Fibroblast of lung (primary cell): ENCODE measurements at regions not wholly inside any gene's neighbourhood (a gene's known extent, or its start where the extent isn't known, plus 50 kb on each side); places are given as distances from the start of the nearest gene placed in this dataset.

Experiments
- DNase-seq, 2 donors: peaks; one replicate each; pipeline versions ENCODE4 v3.0.0 to v3.0.0-alpha.2; 2010; ENCODE audit warnings: low read depth in 2 of 2
- H2AFZ ChIP-seq: 2 replicates; pipeline ENCODE4 v1.5.1; 2012; ENCODE audit warnings: low read length, control low read depth, inconsistent platforms
- H3K27ac ChIP-seq: 2 replicates; pipeline ENCODE4 v1.5.1; 2011; ENCODE audit warnings: low read length, control low read depth; ENCODE audit not compliant: insufficient read depth
- H3K27me3 ChIP-seq: 2 replicates; pipeline ENCODE4 v1.5.1; 2011; ENCODE audit warnings: mild to moderate bottlenecking, low read length; ENCODE audit not compliant: control insufficient read depth, insufficient read depth
- H3K36me3 ChIP-seq: 2 replicates; pipeline ENCODE4 v1.5.1; 2011; ENCODE audit warnings: low read length; ENCODE audit not compliant: control insufficient read depth, insufficient read depth
- H3K4me1 ChIP-seq: 2 replicates; pipeline ENCODE4 v1.5.1; 2011; ENCODE audit warnings: low read length; ENCODE audit not compliant: control insufficient read depth, insufficient read depth; ENCODE audit errors: extremely low read depth
- H3K4me2 ChIP-seq: 2 replicates; pipeline ENCODE4 v1.5.1; 2011; ENCODE audit warnings: low read length, control low read depth; ENCODE audit not compliant: insufficient read depth; ENCODE audit errors: extremely low read depth
- H3K4me3 ChIP-seq, 4 experiments: fragments of 200-600 bp in 1 of 4; sonication (generic) in 1 of 4; replicated peaks in 1 of 4; 2 replicates each; pipeline ENCODE4 v1.5.1; 2011 to 2016; ENCODE audit warnings: low read length in 4 of 4, low read depth in 3 of 4, mild to moderate bottlenecking in 3 of 4, control low read depth in 2 of 4, inconsistent platforms in 1 of 4, mixed read lengths in 1 of 4; ENCODE audit not compliant: insufficient read depth in 1 of 4; ENCODE audit errors: control extremely low read depth in 1 of 4
- H3K79me2 ChIP-seq: 2 replicates; pipeline ENCODE4 v1.5.1; 2012; ENCODE audit warnings: mild to moderate bottlenecking, low read length, inconsistent platforms; ENCODE audit not compliant: control insufficient read depth, insufficient read depth
- H3K9ac ChIP-seq: 2 replicates; pipeline ENCODE4 v1.5.1; 2011; ENCODE audit warnings: mild to moderate bottlenecking, low read length, control low read depth; ENCODE audit not compliant: insufficient read depth
- H3K9me3 ChIP-seq: 2 replicates; pipeline ENCODE4 v1.5.1; 2012; ENCODE audit warnings: low read depth, low read length; ENCODE audit not compliant: control insufficient read depth, insufficient read depth
- H4K20me1 ChIP-seq: 2 replicates; pipeline ENCODE4 v1.5.1; 2011; ENCODE audit warnings: low read length; ENCODE audit not compliant: control insufficient read depth, insufficient read depth; ENCODE audit errors: extremely low read depth
- EZH2 ChIP-seq: IDR thresholded peaks from 2 replicates; pipeline ENCODE4 v1.5.1; 2012; ENCODE audit warnings: low read length, control low read depth, mild to moderate bottlenecking; ENCODE audit errors: missing control alignments
- TF ChIP-seq, protein P1 (sequence below), 2 donors: IDR thresholded peaks in 1 of 2; conservative IDR thresholded peaks in 1 of 2; 1 replicate in 1 of 2; 2 replicates in 1 of 2; pipeline ENCODE4 v1.5.1; 2011 to 2012; ENCODE audit warnings: low read length in 2 of 2, control low read depth in 1 of 2, inconsistent platforms in 1 of 2, low read depth in 1 of 2, mild to moderate bottlenecking in 1 of 2

- Histone ChIP-seq H3K79me2 (no peaks in the 10 kb centered on the region), H3K9ac (no peak overlapping the region), H3K4me3 (no peak overlapping the region), H4K20me1 (no peaks in the 10 kb centered on the region), H3K27ac (no peak overlapping the region), H3K9me3 (no peaks in the 10 kb centered on the region), H3K27me3 (no peaks in the 10 kb centered on the region), H3K4me2 (no peak overlapping the region), H3K36me3 (no peaks in the 10 kb centered on the region), H3K4me1 (no peaks in the 10 kb centered on the region), H2AFZ (no peak overlapping the region)
- TF ChIP-seq, protein P1, sequence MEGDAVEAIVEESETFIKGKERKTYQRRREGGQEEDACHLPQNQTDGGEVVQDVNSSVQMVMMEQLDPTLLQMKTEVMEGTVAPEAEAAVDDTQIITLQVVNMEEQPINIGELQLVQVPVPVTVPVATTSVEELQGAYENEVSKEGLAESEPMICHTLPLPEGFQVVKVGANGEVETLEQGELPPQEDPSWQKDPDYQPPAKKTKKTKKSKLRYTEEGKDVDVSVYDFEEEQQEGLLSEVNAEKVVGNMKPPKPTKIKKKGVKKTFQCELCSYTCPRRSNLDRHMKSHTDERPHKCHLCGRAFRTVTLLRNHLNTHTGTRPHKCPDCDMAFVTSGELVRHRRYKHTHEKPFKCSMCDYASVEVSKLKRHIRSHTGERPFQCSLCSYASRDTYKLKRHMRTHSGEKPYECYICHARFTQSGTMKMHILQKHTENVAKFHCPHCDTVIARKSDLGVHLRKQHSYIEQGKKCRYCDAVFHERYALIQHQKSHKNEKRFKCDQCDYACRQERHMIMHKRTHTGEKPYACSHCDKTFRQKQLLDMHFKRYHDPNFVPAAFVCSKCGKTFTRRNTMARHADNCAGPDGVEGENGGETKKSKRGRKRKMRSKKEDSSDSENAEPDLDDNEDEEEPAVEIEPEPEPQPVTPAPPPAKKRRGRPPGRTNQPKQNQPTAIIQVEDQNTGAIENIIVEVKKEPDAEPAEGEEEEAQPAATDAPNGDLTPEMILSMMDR (conservative IDR thresholded peaks at IDR 0.05 in 1 of 2, IDR thresholded peaks at IDR 0.05 in 1 of 2; ENCODE audit: low read depth in 1 of 2, low read length in 2 of 2) = no peak
- TF ChIP-seq EZH2 = no peak
- no peak for DNase-seq
Measured at GRCh38 chr16:35258381-35258780, 1799.0 kb downstream of the TP53TG3F start.

- Histone ChIP-seq H3K9ac (no peak overlapping the region), H2AFZ (no peak overlapping the region), H3K36me3 (no peaks in the 10 kb centered on the region), H3K27ac (no peak overlapping the region), H3K79me2 (no peaks in the 10 kb centered on the region), H3K27me3 (no peaks in the 10 kb centered on the region), H3K4me1 (no peaks in the 10 kb centered on the region), H3K9me3 (no peaks in the 10 kb centered on the region), H3K4me2 (no peak overlapping the region), H4K20me1 (no peaks in the 10 kb centered on the region), H3K4me3 (no peak overlapping the region)
- DNase-seq = no peak
- no peak for TF ChIP-seq EZH2
- TF ChIP-seq, protein P1 (conservative IDR thresholded peaks at IDR 0.05 in 1 of 2, IDR thresholded peaks at IDR 0.05 in 1 of 2; ENCODE audit: low read depth in 1 of 2, low read length in 2 of 2) = no peak
Measured at GRCh38 chr16:35295856-35296255, 1836.4 kb downstream of the TP53TG3F start.

DNA sequence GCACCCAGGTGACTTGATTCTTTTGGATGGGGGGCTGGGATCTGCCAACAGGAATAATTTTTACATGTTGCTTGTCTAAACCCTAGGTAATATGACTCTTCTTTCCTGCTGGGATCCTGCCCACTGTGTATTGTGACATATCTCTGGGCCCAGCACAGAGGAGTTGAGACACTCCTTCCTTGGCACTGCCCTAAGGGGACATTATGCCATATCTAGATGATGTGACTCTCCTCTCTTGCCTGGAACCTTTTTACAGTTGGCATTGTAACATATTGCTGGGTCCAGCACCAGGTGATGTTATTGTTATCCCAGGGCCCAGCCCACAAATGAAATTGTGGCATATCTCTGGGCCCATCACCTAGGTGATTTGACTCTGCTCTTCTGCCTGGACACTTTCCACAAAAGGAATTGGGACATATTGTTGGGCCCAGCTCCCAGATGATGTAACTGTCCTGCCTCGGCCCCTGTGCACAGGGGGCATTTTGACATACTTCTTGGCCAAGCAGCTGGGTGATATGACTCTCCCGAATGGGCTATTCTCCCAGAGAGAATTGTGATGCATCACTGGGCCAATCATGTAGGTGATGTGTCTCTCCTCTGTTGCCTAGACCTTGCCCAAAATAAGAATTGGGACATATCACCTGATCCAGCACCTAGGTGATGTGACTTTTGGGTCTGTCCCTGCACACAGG lies 1837.7 kb downstream of the TP53TG3F start:
- Histone ChIP-seq H2AFZ (no peak overlapping the region), H3K4me2 (no peak overlapping the region), H3K9ac (no peak overlapping the region), H3K9me3 (no peaks in the 10 kb centered on the region), H3K27ac (no peak overlapping the region), H3K4me1 (no peaks in the 10 kb centered on the region), H4K20me1 (no peaks in the 10 kb centered on the region), H3K36me3 (no peaks in the 10 kb centered on the region), H3K4me3 (no peak overlapping the region), H3K79me2 (no peaks in the 10 kb centered on the region), H3K27me3 (no peaks in the 10 kb centered on the region)
- no peak for DNase-seq
- TF ChIP-seq EZH2 = no peak
- TF ChIP-seq, protein P1 (conservative IDR thresholded peaks at IDR 0.05 in 1 of 2, IDR thresholded peaks at IDR 0.05 in 1 of 2; ENCODE audit: low read depth in 1 of 2, low read length in 2 of 2) = no peak
